NCI-H1417 (cell line): ENCODE measurements at regions not wholly inside any gene's neighbourhood (a gene's known extent, or its start where the extent isn't known, plus 50 kb on each side); places are given as distances from the start of the nearest gene placed in this dataset.
A peak's percentile ranks its signal among the peaks of the same experiment; 100 is the strongest.

Source experiments
- DNase-seq, 3 experiments: peaks; one replicate each; lab custom pipeline; 2025; lab: John Stamatoyannopoulos, UW

DNA sequence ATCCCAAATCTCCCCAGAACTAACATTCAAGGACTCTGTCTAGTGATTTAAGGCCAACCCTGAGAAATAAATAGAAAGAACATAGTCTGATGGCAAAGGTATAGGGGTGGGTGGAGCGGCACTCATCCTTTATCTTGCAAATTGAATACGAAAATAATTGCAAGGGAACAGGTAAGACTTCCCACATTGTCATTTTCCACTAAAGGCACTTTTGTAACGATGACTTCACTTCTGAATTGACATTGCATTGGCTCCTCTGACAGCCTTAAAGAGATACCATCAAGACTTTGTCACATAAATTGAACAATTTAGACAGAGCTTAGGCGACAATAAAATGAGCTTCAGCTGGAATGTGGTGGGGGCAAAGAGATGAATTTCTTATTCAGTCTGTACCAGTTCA lies 75.3 kb upstream of the PLCL2 start:
- DNase-seq, result no peak

GRCh38 chr3:16809993-16810392 lies 74.8 kb upstream of the PLCL2 start:
- DNase-seq, result no peak

DNA sequence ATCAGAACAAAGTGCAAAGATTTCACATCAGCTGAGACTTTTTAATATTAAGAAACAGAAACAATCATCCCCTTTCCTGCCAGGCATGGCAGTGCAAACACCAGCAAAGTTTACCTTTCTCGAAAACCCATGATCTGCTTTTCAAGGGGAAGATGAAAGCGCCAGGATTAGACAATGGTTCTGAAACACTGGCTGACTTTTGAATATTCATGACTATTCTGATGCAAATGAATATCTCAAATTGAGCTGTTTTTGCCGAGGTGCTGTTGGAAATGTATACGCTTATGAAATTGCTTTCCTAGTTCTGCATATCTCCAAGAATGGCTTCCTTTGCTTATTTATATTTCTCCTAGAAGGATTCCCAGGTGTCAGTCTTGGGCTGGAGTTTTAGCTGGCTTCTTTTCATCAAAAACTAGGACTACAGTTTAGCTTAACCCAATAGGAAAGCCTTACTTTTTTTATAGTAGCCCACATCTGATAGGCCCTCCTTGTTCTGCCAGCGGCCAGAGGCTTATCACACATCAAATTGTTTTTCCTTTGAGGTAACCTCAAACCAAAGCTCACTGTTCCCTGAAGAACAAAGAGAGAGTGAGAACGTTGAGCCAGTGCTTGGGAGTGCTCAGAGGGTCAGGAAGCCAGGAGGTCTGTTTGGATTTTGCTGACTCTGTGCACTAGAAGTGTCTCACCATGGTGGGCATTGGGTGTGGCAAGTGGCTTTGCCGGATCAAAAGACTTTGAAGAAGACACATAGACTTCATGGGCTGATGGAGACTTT lies 74.0 kb upstream of the PLCL2 start:
- no peak for DNase-seq

DNA sequence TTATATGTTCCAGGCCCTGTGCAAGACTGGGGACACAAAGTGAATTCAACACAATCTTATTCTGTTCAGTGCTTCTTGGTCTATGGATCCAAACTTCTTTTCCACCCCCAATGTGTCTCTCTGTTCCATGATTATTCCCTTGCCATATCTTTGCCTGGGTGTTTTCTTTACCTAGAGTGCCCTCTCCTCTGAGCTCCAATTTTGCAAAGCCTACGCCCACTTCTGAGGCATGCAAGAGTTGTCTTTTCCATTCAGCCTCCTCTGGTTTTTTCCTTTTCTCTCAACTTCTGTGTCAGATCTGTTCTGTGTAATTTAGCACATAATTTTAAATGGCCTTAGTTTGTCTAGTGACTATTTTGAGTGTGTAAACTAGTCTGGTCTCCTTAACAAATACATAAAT lies 72.8 kb upstream of the PLCL2 start:
- no peak for DNase-seq

DNA sequence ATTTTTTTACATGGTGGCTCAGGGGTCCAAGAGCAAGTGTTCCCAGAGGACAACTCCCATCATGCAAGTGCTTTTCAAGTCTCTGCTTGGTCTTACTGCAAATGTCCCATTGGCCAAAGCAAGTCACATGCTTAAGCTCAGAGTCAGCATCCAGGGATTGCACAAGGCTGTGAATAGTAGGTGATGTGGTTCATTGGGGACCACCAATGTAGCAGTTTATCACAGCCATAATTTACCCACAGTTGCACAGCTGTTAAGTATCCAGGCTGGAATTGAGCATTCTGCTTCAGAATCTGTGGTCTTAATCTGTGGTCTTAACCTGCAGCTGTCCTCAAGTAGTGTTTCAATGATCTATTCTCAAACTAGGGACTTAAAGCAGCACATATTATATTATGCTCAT lies 71.4 kb upstream of the PLCL2 start:
- no peak for DNase-seq

GRCh38 chr3:16816048-16816780 lies 68.5 kb upstream of the PLCL2 start:
- no peak for DNase-seq

DNA sequence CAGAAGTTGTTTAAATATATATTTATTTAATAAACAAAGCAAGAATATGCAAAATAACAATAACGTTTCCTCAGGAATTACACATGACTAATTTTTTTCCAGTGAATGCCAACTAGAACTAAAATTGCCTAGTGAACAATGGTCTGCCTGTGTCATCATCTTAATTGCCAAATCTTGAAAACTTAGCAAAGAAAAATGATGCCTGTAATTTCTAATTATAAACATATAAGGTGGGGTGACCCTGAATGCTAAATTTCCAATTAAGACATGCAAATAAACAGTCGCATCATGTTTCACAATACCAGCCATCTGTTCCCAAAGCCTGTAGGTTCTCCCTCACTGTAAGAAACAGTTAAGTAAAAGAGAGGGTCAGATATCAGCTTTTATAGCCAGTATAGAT lies 67.6 kb upstream of the PLCL2 start:
- DNase-seq, result no peak

GRCh38 chr3:16818194-16818593 lies 66.6 kb upstream of the PLCL2 start:
- DNase-seq, result no peak

- DNase-seq, result no peak
These were observed 65.8 kb upstream of the PLCL2 start for GRCh38 chr3:16818945-16819344.

- DNase-seq, result no peak
These were observed 64.3 kb upstream of the PLCL2 start for GRCh38 chr3:16820485-16820884.

GRCh38 chr3:16821053-16821452 lies 63.7 kb upstream of the PLCL2 start:
- no peak for DNase-seq

DNA sequence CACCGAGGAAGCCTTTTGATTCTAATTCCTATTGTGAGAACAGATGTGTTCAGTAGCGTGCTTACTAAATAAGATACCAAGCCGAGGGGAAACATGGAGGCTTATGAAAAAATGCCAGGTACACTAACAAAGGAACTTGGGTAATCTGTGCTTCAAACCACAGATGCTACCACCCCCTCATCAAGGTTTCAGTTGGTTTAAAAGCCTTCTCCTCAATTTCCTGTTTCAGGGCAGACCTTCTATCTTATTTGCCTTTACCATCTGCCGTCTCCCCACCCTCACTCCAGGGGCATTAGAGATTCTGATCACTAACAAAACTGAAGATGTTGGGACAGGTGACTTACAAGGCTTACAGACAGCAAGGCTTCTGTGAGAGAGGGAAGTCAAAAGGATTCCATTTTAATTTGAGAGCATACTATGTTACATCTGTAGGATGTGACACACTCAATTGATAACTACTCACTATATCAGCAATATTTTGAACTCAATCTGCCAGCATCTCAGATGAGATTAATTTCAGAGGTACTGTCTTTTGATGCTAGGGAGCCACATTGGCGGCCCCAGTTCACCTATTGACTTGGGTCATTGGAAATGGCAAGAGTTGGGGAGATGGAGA lies 60.6 kb upstream of the PLCL2 start:
- no peak for DNase-seq

DNA sequence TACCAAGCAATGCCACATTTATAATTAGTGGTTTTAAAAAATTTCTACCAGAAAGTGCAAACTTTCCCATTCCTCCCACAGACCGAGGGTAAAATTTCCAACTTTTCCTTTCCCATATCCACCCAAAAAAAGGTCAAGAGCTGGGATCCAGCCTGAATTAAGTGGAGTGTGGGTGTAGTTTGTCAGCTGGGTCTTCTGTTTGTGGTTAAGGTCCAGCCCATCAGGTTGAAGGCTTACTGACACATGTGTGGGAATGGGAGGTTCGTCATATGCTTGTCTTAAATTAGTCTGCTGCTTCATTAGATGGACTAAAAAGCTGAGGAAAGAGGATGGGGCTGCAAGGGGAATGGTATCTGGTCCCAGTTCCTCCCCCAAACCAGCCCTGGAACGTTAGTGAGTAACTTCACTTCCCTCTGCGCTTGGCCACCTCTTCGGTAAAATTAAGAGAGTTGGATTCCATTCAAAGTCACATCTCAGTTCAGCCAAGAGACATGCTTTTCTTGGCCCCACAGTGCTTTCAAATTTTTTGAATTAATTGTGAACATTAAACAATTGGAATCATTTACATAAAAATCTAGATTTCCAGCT lies 59.0 kb upstream of the PLCL2 start:
- DNase-seq, result no peak

DNA sequence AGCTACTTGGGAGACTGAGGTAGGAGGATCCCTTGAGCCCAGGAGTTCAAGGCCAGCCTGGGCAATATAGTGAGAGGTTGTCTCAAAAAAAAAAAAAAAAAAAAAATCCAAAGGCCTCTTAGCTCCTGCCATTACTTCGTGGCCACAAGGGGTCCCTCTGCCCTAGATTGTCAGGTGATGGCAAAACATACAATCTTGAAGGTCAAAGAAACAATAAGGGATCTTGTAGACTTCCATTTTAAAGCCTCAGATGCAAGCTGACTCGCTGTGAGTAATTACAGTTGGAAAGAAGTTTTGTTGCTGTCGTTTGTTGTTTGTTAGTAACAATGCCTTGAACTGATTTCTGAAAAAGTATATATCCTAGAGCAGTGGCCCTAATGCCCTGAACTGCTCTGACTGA lies 55.9 kb upstream of the PLCL2 start:
- DNase-seq, result peak in 2 of 3 experiments; percentile 7 to 18

GRCh38 chr3:16831846-16832245 lies 52.9 kb upstream of the PLCL2 start:
- no peak for DNase-seq

DNA sequence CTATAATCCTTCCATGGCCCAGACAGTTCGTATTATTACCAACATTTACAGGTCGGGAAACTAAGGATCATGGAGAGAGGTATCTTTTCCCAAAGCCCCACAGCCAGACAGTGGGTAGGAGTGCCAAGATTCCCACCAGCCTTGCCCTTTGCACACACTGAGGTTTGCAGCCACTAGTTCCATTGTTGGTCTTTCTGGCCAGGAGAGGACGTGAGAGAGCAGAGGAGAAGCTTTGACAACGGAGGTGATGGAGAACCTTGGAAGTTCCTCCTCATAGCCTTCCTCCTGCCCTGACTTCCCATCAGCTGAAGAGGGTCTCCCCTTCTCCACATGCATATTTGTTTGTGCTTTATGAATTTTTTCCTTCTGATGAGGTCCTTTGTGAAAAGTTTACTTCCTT lies 50.5 kb upstream of the PLCL2 start:
- no peak for DNase-seq

GRCh38 chr3:16834753-16835152 lies 50.0 kb upstream of the PLCL2 start:
- no peak for DNase-seq
